Upper lobe of left lung (tissue), 4 donors: ENCODE measurements at regions not wholly inside any gene's neighbourhood (a gene's known extent, or its start where the extent isn't known, plus 50 kb on each side); places are given as distances from the start of the nearest gene placed in this dataset.

Experiments
- POLR2A ChIP-seq, 4 donors: fragments of 450-650 bp; IDR thresholded peaks; one replicate each; pipeline ENCODE4 v1.5.1; 2016 to 2017; ENCODE audit warnings: antibody characterized with exemption in 4 of 4, mild to moderate bottlenecking in 2 of 4
- POLR2AphosphoS5 ChIP-seq, 2 donors: sonication (generic); formaldehyde crosslinking; IDR thresholded peaks; one replicate each; pipeline ENCODE4 v1.5.1; 2017; ENCODE audit warnings: antibody characterized with exemption in 2 of 2
- TF ChIP-seq, protein P1 (sequence below), 6 experiments: fragments of 450-650 bp in 4 of 6; fragments of 200-600 bp in 2 of 6; sonication (generic) in 2 of 6; IDR thresholded peaks; one replicate each; pipeline ENCODE4 v1.5.1; 2016 to 2019; ENCODE audit warnings: antibody characterized with exemption in 6 of 6

DNA sequence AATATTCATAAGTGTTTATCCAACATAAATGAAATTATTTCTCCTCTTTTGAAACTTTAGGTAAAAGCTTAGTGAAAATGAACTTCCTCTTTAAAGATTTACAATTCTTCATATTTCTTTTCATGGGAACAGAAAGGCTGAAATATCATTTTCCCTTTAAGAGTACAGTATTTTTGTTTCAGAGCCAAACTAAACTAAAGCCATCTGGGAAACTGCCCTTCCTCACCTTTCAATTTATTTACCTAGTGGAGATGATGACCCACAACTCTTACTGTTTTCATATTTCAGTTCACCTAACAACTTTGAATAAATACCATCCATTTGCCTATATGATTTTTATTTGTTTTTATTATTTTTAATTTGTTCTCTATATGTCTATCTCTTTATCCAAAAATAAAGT is 105.4 kb downstream of the ALX1 start:
- TF ChIP-seq POLR2A (IDR thresholded peaks at IDR 0.05) (no peak), POLR2AphosphoS5 (IDR thresholded peaks at IDR 0.05) (no peak)
- TF ChIP-seq, protein P1, sequence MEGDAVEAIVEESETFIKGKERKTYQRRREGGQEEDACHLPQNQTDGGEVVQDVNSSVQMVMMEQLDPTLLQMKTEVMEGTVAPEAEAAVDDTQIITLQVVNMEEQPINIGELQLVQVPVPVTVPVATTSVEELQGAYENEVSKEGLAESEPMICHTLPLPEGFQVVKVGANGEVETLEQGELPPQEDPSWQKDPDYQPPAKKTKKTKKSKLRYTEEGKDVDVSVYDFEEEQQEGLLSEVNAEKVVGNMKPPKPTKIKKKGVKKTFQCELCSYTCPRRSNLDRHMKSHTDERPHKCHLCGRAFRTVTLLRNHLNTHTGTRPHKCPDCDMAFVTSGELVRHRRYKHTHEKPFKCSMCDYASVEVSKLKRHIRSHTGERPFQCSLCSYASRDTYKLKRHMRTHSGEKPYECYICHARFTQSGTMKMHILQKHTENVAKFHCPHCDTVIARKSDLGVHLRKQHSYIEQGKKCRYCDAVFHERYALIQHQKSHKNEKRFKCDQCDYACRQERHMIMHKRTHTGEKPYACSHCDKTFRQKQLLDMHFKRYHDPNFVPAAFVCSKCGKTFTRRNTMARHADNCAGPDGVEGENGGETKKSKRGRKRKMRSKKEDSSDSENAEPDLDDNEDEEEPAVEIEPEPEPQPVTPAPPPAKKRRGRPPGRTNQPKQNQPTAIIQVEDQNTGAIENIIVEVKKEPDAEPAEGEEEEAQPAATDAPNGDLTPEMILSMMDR (IDR thresholded peaks at IDR 0.05), result no peak
